ENCODE measurements at regions not wholly inside any gene's neighbourhood (a gene's known extent, or its start where the extent isn't known, plus 50 kb on each side); places are given as distances from the start of the nearest gene placed in this dataset.

- H3K4me1 Mint-ChIP-seq (ENCODE audit: low read depth): no peaks in the 10 kb centered on the region
- H3K36me3 Mint-ChIP-seq: no peaks in the 10 kb centered on the region
- no peak overlapping the region for H3K27ac Mint-ChIP-seq
Observed at GRCh38 chr9:108073823-108074222, 584.3 kb upstream of the KLF4 start.

GRCh38 chr9:108072740-108073139, 583.2 kb upstream of the KLF4 start:
- Mint-ChIP-seq H3K4me1 (ENCODE audit: low read depth) (no peaks in the 10 kb centered on the region), H3K36me3 (no peaks in the 10 kb centered on the region), H3K4me3 (no peak overlapping the region), H3K27ac (no peak overlapping the region), H3K9me3 (ENCODE audit: low read depth) (peaks cover 12% of the 10 kb centered on the region), H3K27me3 (no peaks in the 10 kb centered on the region)

More at GRCh38 chr9:108073823-108074222, 584.3 kb upstream of the KLF4 start:
- Mint-ChIP-seq H3K4me3 (no peak overlapping the region), H3K9me3 (ENCODE audit: low read depth) (peaks cover 12% of the 10 kb centered on the region), H3K27me3 (no peaks in the 10 kb centered on the region)

DNA sequence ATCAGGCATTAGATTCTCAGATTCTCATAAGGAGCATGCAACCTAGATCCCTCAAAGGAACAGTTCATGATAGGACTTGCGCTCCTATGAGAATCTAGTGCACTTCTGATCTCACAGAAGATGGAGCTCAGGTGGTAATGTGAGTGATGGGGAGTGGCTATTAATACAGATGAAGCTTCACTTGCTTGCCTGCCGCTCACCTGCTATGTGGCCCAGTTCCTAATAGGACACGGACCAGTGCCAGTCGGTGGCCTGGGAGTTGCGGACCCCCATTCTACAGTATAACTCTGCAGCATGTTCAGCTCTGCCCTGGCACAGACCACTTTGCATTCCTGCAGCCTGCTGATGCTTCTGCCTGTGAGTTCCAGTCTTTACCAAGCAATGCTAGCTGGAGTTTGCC, 581.3 kb upstream of the KLF4 start:
- Mint-ChIP-seq H3K27ac (no peak overlapping the region), H3K4me3 (no peak overlapping the region), H3K9me3 (ENCODE audit: low read depth) (peaks cover 16% of the 10 kb centered on the region), H3K36me3 (no peaks in the 10 kb centered on the region), H3K27me3 (no peaks in the 10 kb centered on the region), H3K4me1 (ENCODE audit: low read depth) (no peaks in the 10 kb centered on the region)

- Mint-ChIP-seq H3K4me3 (no peak overlapping the region), H3K27me3 (no peaks in the 10 kb centered on the region), H3K4me1 (ENCODE audit: low read depth) (no peaks in the 10 kb centered on the region), H3K36me3 (no peaks in the 10 kb centered on the region), H3K9me3 (ENCODE audit: low read depth) (peaks cover 12% of the 10 kb centered on the region), H3K27ac (no peak overlapping the region)
Observed at GRCh38 chr9:108069991-108070390, 580.4 kb upstream of the KLF4 start.

GRCh38 chr9:108062680-108063079, 573.1 kb upstream of the KLF4 start:
- no peak overlapping the region for H3K27ac Mint-ChIP-seq
- peaks cover 3% of the 10 kb centered on the region for H3K9me3 Mint-ChIP-seq (ENCODE audit: low read depth)
- no peak overlapping the region for H3K4me3 Mint-ChIP-seq
- H3K27me3 Mint-ChIP-seq: no peaks in the 10 kb centered on the region
- no peaks in the 10 kb centered on the region for H3K4me1 Mint-ChIP-seq (ENCODE audit: low read depth)
- no peaks in the 10 kb centered on the region for H3K36me3 Mint-ChIP-seq

DNA sequence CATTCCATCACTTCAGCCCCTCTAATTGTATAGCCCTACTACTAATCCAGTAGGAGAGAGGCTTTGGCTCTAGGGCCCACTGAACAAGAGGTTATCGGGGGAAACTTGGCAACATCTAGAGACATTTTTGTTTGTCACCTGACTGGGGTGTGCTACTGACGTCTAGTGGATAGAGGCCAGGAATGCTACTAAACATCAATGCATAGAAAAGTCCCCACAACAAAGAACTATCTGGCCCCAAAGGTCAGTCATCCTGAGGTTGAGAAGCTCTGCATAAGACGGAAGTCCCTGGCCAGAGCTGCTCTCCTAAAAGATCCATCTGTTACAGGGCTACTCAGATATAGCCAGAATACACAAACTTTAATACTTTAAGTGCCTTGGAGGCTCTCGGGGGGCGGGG, 570.6 kb upstream of the KLF4 start:
- Mint-ChIP-seq H3K27me3 (peaks cover 1% of the 10 kb centered on the region), H3K4me3 (no peak overlapping the region), H3K27ac (no peak overlapping the region), H3K4me1 (ENCODE audit: low read depth) (no peaks in the 10 kb centered on the region), H3K36me3 (no peaks in the 10 kb centered on the region), H3K9me3 (ENCODE audit: low read depth) (no peaks in the 10 kb centered on the region)

DNA sequence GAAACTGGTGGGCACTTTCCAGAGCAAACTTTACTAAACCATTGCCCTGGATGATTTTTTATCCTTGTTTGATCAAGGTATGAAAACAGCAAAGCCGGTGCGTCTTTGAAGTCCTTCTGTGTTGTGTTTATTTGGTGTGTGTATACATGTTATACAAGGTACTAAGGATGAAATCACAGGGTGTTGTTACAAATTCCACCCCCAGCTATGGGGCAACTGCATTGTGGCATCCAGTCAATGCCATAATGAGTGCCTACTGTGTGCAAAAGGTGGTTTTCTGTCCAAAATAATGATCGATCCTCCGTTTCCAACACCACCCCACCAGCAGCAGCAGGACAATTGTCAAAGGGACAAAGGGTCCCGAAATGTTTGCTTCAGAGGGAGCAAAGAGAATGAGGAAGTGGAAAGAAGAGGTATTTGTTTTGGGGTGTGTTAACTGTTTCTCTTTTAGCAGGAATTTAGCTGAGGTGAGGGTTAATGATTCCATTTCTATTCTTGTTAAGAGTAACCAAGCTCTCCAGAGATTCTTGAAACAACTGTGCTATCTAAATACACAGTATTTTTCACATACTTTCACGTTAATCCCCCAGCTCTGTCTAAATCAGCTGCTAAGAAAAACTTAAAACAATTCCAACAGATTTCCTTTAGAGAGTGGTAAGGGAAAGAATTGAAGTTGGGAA, 568.7 kb upstream of the KLF4 start:
- peaks cover 1% of the 10 kb centered on the region for H3K27me3 Mint-ChIP-seq
- no peak overlapping the region for H3K27ac Mint-ChIP-seq
- no peak overlapping the region for H3K4me3 Mint-ChIP-seq
- no peaks in the 10 kb centered on the region for H3K9me3 Mint-ChIP-seq (ENCODE audit: low read depth)
- no peaks in the 10 kb centered on the region for H3K4me1 Mint-ChIP-seq (ENCODE audit: low read depth)
- H3K36me3 Mint-ChIP-seq: no peaks in the 10 kb centered on the region

GRCh38 chr9:108057421-108058134, 568.0 kb upstream of the KLF4 start:
- H3K9me3 Mint-ChIP-seq (ENCODE audit: low read depth): no peaks in the 10 kb centered on the region
- H3K27me3 Mint-ChIP-seq: peaks cover 1% of the 10 kb centered on the region
- H3K27ac Mint-ChIP-seq: no peak overlapping the region
- H3K4me1 Mint-ChIP-seq (ENCODE audit: low read depth): no peaks in the 10 kb centered on the region
- no peaks in the 10 kb centered on the region for H3K36me3 Mint-ChIP-seq
- H3K4me3 Mint-ChIP-seq: no peak overlapping the region

DNA sequence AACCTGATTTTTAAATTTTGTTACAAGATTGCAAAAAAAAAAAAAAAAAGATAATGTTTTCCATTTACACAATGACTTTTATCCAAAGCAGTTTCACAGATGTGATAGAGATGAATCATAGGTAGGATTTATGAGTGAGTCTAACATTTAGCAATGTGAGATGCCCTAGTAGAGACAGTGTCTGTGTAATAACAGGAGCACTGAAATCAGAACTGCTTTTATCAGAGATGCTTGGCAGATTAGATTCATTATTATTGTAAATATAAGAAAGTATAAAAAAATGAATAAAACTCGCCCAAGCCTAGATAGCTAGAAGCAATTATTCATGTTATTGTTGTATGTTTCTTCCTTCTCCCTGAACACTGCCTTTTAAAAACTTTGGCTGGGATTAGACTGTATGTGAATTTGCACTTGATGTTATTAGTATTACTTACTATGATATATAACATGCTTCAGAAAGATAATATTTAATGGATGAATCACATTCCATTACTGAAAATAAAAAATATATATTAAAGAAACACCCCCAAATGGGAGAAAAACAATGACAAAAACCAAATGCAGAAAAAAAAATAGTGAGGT, 567.3 kb upstream of the KLF4 start:
- Mint-ChIP-seq H3K27me3 (peaks cover 1% of the 10 kb centered on the region), H3K4me1 (ENCODE audit: low read depth) (no peaks in the 10 kb centered on the region), H3K36me3 (no peaks in the 10 kb centered on the region), H3K4me3 (no peak overlapping the region), H3K9me3 (ENCODE audit: low read depth) (no peaks in the 10 kb centered on the region), H3K27ac (no peak overlapping the region)

- no peaks in the 10 kb centered on the region for H3K4me1 Mint-ChIP-seq (ENCODE audit: low read depth)
- no peaks in the 10 kb centered on the region for H3K36me3 Mint-ChIP-seq
- H3K27ac Mint-ChIP-seq: no peak overlapping the region
- H3K27me3 Mint-ChIP-seq: peaks cover 1% of the 10 kb centered on the region
- H3K4me3 Mint-ChIP-seq: no peak overlapping the region
- no peaks in the 10 kb centered on the region for H3K9me3 Mint-ChIP-seq (ENCODE audit: low read depth)
Observed at GRCh38 chr9:108056084-108056804, 566.7 kb upstream of the KLF4 start.

- Mint-ChIP-seq H3K9me3 (ENCODE audit: low read depth) (no peaks in the 10 kb centered on the region), H3K4me3 (no peak overlapping the region), H3K27ac (no peak overlapping the region), H3K4me1 (ENCODE audit: low read depth) (no peaks in the 10 kb centered on the region), H3K36me3 (no peaks in the 10 kb centered on the region), H3K27me3 (peaks cover 1% of the 10 kb centered on the region)
Observed at GRCh38 chr9:108054131-108054630, 564.6 kb upstream of the KLF4 start.

DNA sequence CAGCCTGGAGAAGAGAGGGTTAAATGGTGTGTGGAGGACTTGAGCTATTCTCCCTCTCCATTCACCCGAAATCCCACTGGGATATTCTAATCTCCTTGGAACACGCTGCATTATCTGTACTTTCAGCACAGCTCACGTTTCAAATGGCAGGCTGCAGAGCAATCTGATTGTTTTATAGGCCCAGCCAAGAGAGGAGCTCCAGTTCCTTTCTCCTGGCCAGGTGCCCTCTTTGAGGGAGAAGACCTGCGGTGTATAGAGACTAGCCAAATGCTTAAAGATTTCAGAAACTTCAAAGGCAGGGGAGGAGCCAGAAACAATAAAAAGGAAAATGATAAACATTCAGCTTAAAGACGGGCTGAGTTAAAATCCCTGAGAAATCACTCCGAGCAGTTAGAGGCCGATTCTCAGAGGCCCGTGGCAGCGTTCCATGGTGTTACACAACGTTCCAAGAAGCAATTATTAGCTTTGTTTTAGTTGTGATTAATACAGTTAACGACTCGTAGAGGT, 564.0 kb upstream of the KLF4 start:
- Mint-ChIP-seq H3K36me3 (no peaks in the 10 kb centered on the region), H3K4me1 (ENCODE audit: low read depth) (no peaks in the 10 kb centered on the region), H3K4me3 (no peak overlapping the region), H3K27ac (no peak overlapping the region), H3K27me3 (peaks cover 1% of the 10 kb centered on the region), H3K9me3 (ENCODE audit: low read depth) (peaks cover 2% of the 10 kb centered on the region)

- no peak overlapping the region for H3K27ac Mint-ChIP-seq
- no peak overlapping the region for H3K4me3 Mint-ChIP-seq
- H3K36me3 Mint-ChIP-seq: no peaks in the 10 kb centered on the region
- no peaks in the 10 kb centered on the region for H3K4me1 Mint-ChIP-seq (ENCODE audit: low read depth)
- H3K9me3 Mint-ChIP-seq (ENCODE audit: low read depth): peaks cover 7% of the 10 kb centered on the region
- peaks cover 3% of the 10 kb centered on the region for H3K27me3 Mint-ChIP-seq
Observed at GRCh38 chr9:108052431-108053080, 563.0 kb upstream of the KLF4 start.

DNA sequence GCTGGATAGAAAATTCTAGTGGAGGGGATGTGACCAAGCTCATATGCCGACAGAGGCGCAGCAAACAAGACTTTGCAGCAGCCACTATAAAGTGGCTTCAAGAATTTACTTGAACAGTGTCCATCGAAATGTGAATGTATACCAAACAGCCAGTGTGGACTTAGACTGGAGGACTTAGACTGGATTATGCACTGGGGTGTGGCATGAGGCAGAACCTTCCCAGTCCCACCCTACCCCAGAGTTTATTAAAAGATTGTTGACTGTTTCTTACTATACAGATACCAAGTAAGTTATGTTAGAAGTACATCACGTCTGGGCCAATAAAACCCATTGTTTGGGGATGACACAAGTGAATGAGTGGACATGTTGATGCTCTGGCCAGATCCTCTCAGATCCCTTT, 561.3 kb upstream of the KLF4 start:
- peaks cover 3% of the 10 kb centered on the region for H3K27me3 Mint-ChIP-seq
- H3K4me3 Mint-ChIP-seq: no peak overlapping the region
- H3K4me1 Mint-ChIP-seq (ENCODE audit: low read depth): no peaks in the 10 kb centered on the region
- peaks cover 7% of the 10 kb centered on the region for H3K9me3 Mint-ChIP-seq (ENCODE audit: low read depth)
- H3K36me3 Mint-ChIP-seq: no peaks in the 10 kb centered on the region
- no peak overlapping the region for H3K27ac Mint-ChIP-seq

All from activated naive CD8-positive, alpha-beta T cell (primary cell).